HG03442 (cell line): ENCODE measurements at regions not wholly inside any gene's neighbourhood (a gene's known extent, or its start where the extent isn't known, plus 50 kb on each side); places are given as distances from the start of the nearest gene placed in this dataset.

Experiments
- ATAC-seq: cut with Tn5 transposase; IDR thresholded peaks from one replicate; pipeline ENCODE4 v1.9.1; 2021; ENCODE audit warnings: mild to moderate bottlenecking, moderate library complexity; ENCODE audit not compliant: unreplicated experiment

DNA sequence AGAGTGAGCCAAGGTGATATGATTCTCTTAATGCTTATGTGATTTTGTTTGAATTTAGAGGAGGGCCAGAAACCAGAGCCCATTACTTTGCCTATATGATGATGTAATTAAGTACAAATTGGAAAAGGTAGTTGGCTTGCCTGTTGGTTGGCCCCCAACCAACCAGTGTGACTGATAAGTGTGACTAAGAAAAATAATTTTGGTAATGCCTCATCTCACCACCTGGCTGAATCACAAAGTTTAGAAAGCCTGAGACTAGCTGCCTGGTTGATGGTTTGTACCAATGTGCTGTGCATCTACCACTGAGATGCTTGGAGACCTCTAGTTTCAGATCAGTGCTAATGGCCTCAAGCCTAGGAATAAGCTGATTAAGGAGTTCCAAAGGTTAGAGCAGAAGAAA lies 338.7 kb downstream of the CDH2 start:
- ATAC-seq: no peak

- ATAC-seq: no peak
Measured at GRCh38 chr18:27826101-27826500, 350.8 kb downstream of the CDH2 start.

- ATAC-seq: no peak
Measured at GRCh38 chr18:27825689-27826088, 351.2 kb downstream of the CDH2 start.

- no peak for ATAC-seq
Measured at GRCh38 chr18:27824841-27825681, 351.9 kb downstream of the CDH2 start.

DNA sequence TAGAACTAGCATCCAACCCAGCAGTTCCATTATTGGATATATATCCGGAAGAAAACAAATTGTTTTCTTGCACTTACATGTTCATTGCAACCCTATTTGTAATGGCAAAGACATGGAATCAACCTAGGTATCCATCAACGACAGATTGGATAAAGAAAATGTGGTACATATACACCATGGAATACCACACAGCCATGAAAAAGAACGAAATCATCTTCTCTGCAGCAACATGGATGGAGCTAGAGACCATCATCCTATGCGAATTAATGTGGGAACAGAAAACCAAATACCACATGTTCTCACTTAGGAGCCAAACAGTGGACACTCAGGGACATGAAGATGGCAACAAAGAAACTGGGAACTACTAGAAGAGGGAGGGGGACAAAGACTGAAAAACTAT lies 352.7 kb downstream of the CDH2 start:
- ATAC-seq: no peak

DNA sequence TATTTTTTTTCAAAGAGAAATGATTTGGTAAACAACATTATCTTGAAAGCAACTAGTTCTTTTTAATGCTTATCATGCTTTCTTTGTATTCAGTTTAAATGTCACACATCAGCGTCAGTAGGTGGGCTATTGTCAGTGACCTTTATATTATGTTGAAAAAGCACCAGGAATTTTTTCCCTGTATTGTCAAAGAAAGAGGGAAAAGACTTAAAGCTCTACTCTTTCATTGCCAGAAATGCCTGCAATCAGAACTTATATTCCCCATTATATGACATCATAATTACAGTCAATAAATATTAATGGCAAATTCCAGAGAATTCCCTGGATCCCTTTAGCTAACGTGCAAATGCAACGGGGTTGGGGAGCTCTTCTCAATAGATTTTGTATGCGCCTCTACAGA lies 353.9 kb downstream of the CDH2 start:
- ATAC-seq: no peak

GRCh38 chr18:27808683-27809082 lies 368.2 kb downstream of the CDH2 start:
- ATAC-seq: no peak

DNA sequence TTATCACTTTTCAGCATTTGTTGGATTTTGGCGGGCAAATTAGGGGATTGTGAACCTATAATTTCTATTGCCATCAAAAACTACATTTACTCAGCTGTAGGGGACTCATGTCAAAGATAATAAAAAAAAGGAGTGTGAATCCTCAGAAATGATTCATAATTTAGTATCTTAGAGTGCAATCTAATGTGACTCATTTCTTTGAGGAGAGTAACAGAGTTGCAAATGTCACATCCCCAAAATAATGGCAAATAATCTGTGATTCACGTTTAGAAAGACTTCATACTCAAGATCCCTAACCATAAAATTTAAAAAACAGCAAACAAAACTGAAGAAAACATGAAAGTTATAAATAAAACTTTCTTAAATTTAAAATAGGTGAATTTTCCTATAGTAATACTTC lies 373.0 kb downstream of the CDH2 start:
- ATAC-seq: no peak

GRCh38 chr18:27797484-27797883 lies 379.4 kb downstream of the CDH2 start:
- no peak for ATAC-seq

GRCh38 chr18:27794181-27794926 lies 382.6 kb downstream of the CDH2 start:
- ATAC-seq: no peak

GRCh38 chr18:27793013-27793785 lies 383.7 kb downstream of the CDH2 start:
- ATAC-seq: no peak

GRCh38 chr18:27789406-27789805 lies 387.5 kb downstream of the CDH2 start:
- no peak for ATAC-seq

DNA sequence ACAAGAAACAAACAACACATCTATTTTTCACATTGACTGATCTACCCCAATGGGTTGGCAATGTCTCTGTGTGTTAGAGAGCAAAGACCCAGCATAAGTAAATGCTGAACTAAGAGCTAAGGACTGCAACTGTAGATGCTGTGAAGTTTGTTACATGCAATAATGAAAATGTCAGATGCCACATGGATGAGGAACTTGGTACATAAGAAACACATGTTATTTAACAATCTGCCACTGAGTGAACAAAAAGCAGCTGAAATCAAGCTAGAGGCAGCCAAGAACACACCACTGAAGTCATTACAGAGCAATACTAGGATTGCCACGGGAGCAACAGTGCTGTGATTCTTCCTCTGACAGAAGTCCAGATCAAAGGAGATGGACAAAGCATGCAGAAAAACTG lies 389.4 kb downstream of the CDH2 start:
- ATAC-seq: no peak

GRCh38 chr18:27785815-27786471 lies 391.0 kb downstream of the CDH2 start:
- no peak for ATAC-seq

GRCh38 chr18:27780061-27780745 lies 396.7 kb downstream of the CDH2 start:
- no peak for ATAC-seq

DNA sequence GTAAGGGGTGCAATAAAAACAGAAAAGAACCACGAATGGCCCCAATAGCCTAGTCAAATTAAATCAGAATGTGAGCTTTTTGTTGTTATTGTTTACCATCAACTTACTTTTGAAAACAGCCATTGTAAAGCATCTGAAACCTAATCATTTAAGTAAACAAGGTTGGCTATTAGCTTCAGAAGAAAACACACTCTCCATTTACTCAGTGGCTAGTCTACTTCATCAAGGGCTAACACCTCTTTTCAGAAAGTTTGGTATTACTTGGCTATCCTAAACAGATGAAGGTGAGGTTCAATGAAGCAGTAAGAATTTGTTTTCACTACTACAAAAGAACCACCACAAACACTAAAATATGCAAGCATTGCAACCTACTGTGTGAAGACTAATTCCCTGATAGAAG lies 398.0 kb downstream of the CDH2 start:
- ATAC-seq: no peak

- no peak for ATAC-seq
Measured at GRCh38 chr18:27778441-27778840, 398.5 kb downstream of the CDH2 start.

DNA sequence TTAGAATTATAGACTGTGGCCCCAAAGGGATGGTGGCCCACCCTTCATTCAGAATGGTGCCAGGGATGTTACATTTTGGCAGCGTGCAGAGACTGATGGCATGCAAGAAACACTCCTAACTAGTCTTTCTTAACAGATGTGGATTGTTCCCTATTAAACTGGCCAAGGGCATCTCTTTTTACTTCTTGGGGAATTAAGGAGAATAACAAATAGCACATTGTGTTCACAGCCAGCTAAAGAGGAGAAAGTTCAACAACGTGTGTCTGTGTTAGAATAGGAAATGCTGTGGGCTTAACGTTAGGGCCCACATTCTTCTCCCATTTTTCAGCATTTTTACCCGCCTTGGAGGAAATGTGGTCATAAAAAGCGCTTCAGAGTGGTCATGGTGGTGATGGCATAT lies 404.8 kb downstream of the CDH2 start:
- no peak for ATAC-seq

GRCh38 chr18:27771571-27771970 lies 405.4 kb downstream of the CDH2 start:
- no peak for ATAC-seq

GRCh38 chr18:27769152-27769551 lies 407.8 kb downstream of the CDH2 start:
- ATAC-seq: no peak
